G401.6 (cell line): ENCODE measurements at regions not wholly inside any gene's neighbourhood (a gene's known extent, or its start where the extent isn't known, plus 50 kb on each side); places are given as distances from the start of the nearest gene placed in this dataset.

Experiments used
- FAIRE-seq: peaks from 2 replicates; lab custom pipeline; 2012; peaks lifted over from hg19 to GRCh38; lab: Jason Lieb, UNC

GRCh38 chr13:63075126-63075525 is 1659.5 kb upstream of the PCDH20 start:
- no peak for FAIRE-seq

- FAIRE-seq, result peak; percentile 93
Observed at GRCh38 chr13:63050287-63050686, 1634.6 kb upstream of the PCDH20 start.

DNA sequence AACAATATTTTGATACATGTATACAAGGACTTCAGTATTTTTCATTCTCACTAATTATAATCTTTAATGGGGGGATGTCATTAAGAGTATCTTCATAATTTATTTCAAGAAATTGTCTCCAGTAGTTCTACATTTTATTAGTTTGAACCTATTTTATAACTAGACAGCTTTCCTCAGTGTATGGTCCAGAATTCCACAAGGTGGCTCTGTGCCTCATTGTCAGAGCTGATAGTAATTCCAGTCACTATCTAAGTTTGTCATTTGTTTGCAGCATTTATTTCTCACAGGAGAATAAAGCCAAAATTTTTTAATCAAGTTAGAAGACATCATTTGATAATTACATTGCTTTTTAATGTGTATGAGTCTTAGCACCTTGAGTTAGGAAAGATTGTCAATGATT is 1633.0 kb upstream of the PCDH20 start:
- FAIRE-seq, result no peak

GRCh38 chr13:63044589-63045313 is 1629.1 kb upstream of the PCDH20 start:
- peak; percentile 93 for FAIRE-seq

GRCh38 chr13:63042686-63043085 is 1627.0 kb upstream of the PCDH20 start:
- peak; percentile 25 for FAIRE-seq

DNA sequence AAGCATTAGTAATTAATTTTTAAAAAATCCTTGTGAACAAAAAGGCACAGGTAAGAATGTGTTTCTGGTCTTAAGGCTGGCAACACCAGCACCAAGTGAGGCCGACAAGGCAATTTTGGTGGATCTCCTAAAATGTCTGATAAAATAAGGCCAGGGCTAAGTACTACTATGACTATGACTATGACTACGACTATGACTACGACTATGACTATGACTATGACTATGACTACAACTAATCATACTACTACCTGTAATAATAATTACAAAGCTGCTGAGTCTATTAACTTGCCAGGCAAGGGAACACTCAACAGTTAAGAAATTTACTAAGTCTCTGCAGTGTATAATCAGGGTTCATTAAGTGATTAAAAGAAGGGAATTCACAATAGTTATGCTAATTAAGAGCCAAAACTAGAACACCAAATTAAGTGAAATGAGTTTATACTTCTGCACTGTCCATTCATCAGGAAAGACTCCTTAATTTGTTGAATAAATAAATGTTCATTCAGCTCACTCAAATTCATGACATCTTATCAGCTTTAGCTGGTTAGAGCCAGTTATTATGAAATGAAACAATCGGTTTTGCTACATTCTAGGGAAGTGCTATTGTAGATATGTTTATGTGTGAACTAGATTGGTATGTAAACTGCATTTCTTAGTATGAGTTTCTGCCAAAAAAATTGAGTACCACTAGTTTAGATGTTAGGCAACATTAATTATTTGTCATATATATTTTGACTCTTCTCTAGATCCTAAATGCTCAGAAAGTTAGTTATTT is 1626.2 kb upstream of the PCDH20 start:
- FAIRE-seq, result peak; percentile 92

- peak; percentile 95 for FAIRE-seq
Observed at GRCh38 chr13:63026285-63026797, 1610.7 kb upstream of the PCDH20 start.

DNA sequence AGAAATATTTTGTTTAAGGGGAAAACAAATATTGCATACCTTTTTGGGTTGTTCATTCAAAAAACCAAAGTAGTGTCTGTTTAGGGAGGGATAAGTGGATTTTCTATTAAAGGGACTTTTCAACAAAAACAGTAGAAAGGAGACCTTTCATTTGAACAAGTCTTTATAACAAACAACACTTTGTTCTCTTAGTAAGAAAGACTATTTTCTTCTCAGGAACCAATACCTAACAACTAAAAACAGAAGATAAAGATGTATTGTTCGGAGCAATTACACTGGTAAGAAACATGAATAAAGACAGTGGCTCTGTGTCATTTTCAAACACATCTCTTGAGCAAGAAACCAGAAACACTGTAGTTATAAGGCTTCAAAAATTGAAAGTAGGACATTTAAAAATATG is 1610.1 kb upstream of the PCDH20 start:
- no peak for FAIRE-seq

DNA sequence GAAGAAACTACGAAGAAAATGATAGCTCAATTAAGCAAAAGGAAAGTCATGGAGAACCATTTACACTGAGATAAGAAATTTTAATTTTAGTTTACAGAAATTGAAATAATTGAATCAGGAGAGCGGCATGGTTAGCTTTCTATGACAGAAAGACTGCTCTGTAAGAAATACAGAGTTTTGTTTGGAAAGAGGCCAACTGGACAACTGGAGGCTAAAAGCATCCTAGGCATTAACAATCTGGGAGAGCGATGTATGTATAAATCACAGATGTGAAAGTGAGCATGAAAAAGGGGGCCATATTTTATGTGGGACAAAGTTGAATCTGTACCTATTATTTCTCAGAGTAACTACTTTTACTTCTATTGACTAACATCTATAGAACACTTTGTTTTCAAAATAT is 1608.8 kb upstream of the PCDH20 start:
- no peak for FAIRE-seq

DNA sequence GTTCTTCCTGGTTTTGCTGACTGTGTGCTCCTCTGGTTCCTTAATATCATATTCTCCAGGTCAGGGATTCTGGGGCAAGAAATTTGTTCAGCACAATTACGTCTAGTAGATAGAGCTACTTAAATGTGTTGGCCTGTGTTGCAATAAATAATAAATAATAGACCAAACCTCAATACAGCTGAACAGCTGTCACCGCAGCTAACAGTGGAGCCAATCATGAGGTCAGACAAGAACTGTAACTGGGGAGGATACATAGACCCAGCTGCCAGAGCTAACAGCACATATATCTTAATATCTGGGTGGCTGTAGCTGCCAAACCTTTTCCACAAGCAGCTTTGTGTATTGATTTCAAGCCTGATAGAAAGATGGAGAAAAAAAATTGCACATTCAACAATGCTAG is 1596.3 kb upstream of the PCDH20 start:
- FAIRE-seq, result no peak

GRCh38 chr13:63010072-63010658 is 1594.5 kb upstream of the PCDH20 start:
- peak; percentile 23 for FAIRE-seq

- no peak for FAIRE-seq
Observed at GRCh38 chr13:63005625-63006024, 1590.0 kb upstream of the PCDH20 start.

DNA sequence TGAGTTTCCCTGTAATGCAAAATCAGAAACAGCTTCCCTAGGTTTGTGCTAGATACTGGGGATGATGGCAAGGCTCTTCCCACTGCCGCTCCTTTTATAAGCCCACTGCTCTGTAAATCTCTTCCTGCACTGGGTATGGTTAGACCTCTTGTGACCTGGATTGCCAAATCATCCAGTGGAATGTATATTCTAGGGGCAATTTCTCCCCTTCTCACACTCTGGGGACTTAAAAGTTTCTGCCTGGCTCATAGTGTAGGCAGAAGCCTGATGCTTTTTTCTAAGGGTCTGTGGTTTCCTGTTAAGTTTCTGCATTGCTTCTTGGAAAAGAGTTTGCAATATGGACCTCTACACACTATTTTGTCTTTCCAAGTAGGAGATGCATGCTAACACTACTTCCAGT is 1582.0 kb upstream of the PCDH20 start:
- no peak for FAIRE-seq

DNA sequence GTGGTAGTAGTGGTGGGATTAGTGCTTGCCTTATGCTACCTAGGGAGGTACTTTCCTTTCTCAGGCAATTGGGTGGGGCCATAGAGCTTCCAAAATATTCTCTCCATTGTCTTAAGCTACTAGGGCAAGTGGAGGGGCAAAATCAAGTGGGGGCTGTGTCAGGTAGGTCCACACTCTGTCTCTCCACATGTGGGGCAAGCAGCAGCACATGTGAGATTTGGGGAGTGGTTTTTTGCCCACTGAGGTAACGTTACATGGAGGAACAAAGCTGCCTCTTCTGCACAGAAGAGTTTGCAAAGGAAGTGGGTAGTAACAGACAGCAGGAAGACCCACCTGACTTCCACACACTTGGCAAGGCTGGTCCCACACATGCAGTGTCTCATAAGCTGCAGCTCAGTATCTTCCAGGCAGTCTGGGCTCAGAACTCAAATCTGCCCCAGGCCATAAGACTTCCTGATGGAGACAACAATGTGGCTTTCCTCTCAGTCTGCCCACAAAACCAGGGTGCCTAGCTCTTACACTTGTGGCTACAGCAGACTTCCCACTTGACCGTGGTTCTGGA is 1581.5 kb upstream of the PCDH20 start:
- FAIRE-seq, result no peak

DNA sequence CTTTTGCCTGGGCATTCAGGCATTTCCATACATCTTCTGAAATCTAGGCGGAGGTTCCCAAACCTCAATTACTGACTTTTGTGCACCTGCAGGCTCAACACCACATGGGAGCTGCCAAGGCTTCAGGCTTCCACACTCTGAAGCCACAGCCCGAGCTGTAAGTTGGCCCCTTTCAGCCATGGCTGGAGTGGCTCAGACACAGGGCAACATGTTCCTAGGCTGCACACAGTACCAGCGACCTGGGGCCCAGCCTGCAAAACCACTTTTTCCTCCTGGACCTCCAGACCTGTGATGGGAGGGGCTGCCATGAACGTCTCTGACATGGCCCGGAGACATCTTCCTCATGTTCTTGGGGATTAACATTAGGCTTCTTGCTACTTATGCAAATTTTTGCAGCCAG is 1558.2 kb upstream of the PCDH20 start:
- no peak for FAIRE-seq

GRCh38 chr13:62964522-62964921 is 1548.9 kb upstream of the PCDH20 start:
- no peak for FAIRE-seq

GRCh38 chr13:62960723-62961122 is 1545.1 kb upstream of the PCDH20 start:
- FAIRE-seq, result no peak

GRCh38 chr13:62933809-62934208 is 1518.2 kb upstream of the PCDH20 start:
- FAIRE-seq, result no peak

DNA sequence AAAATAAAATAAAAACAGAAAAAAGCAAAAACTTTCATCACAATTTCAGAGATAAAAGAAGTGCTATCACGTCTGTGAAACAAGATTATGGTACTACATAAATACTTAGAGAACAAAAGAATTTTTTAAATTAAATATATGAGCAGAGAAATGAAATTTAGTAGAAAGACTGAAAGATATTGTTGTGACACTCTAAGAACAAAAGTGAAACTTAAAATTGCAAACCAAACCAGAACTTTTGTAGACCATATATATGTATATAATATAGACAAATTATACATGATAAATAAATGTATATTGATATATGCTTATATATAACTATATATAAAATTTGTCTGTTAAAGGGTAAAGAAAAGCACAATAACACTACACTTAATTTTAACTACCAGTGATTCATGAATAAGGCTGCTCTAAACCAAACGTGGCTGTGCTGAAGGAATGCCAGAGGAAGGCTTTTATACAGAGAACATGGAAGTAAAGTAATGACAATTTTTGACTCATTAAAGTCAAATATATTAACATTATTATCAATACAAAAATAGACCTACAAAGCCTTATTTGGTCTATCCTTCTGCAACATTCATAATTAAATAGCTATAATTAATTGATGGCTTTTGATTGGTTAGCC is 1516.7 kb upstream of the PCDH20 start:
- no peak for FAIRE-seq

- FAIRE-seq, result peak; percentile 8
Observed at GRCh38 chr13:62931853-62932252, 1516.2 kb upstream of the PCDH20 start.

DNA sequence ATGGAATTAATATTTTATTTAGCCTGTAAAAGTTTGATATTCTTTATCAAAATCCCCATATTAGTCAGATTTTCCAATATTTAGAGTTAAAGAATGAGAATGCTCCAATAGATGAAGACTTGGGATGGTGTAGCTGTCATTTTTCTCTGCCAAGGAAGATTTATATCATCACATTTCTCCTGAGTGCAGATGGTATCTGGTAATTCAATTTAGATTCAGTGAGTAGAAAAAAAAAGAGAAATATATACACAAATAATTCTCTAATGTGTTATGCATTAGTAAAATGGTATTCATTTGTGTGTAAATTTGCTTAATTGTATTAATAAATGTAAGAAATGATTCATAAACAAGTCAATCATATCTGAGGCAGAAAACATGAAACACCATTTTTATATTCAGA is 1508.7 kb upstream of the PCDH20 start:
- no peak for FAIRE-seq

DNA sequence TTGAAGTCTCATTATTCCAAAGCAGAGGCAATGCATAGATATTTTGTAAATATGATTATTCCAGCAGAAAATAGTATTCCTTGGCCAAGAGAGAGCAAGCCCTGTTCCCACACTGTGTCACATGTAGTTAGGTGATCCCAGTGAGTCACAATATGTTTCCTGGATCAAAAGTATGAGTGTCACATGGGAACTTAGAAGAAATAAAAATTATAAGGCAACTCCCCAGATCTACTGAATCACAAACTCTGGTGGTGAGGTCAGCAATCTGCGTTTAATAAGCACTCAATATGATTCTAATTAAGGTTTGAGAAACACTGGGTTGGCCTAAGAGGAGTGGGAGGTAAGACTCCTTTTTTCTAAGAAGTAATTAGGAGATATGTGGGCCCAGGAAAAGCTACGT is 1504.5 kb upstream of the PCDH20 start:
- FAIRE-seq, result no peak
